IMR-90 (cell line): ENCODE measurements at regions not wholly inside any gene's neighbourhood (a gene's known extent, or its start where the extent isn't known, plus 50 kb on each side); places are given as distances from the start of the nearest gene placed in this dataset.

ENCODE experiments used
- ATAC-seq: fragments of 200-7000 bp; cut with Tn5 transposase; 2 replicates; pipeline ENCODE4 v1.9.1; 2020; ENCODE audit warnings: low read depth, mild to moderate bottlenecking, moderate library complexity
- BruUV-seq: library from RNA; stranded (reverse); fragments of 400-500 nt; replicated peaks from 2 replicates; lab custom pipeline; 2021; lab: Mats Ljungman, UMichigan
- CTCF ChIA-PET: fragments of 300-600 bp; formaldehyde crosslinking; extraction: SDS; loops from one replicate; lab custom pipeline; 2021; ENCODE audit warnings: antibody characterized with exemption; lab: Yijun Ruan, JAX
- POLR2A ChIA-PET: fragments of 300-600 bp; sonication (Branson Sonifier 250); formaldehyde crosslinking; loops from one replicate; lab custom pipeline; 2022; ENCODE audit warnings: antibody characterized with exemption; ENCODE audit not compliant: unreplicated experiment; lab: Charles Lee
- DNase-seq: peaks from one replicate; pipeline ENCODE4 v3.0.0; 2013
- H2AFZ ChIP-seq: replicated peaks from 2 replicates; pipeline ENCODE3; 2013; ENCODE audit warnings: low read length, mild to moderate bottlenecking; ENCODE audit not compliant: poor library complexity
- H2AK5ac ChIP-seq: 2 replicates; pipeline ENCODE4 v1.6.1; 2013; ENCODE audit warnings: low read depth, low read length, inconsistent platforms
- H2AK9ac ChIP-seq: replicated peaks from 2 replicates; pipeline ENCODE3; 2013; ENCODE audit warnings: mild to moderate bottlenecking, low read depth, low read length, moderate library complexity; ENCODE audit not compliant: poor library complexity
- H2BK120ac ChIP-seq: 2 replicates; pipeline ENCODE4 v1.6.1; 2013; ENCODE audit warnings: low read depth, low read length, inconsistent platforms
- H2BK15ac ChIP-seq: 3 replicates; pipeline ENCODE4 v1.6.1; 2013; ENCODE audit warnings: low read depth, low read length, inconsistent platforms
- H2BK20ac ChIP-seq: 2 replicates; pipeline ENCODE4 v1.6.1; 2013; ENCODE audit warnings: low read depth, mild to moderate bottlenecking, inconsistent platforms, low read length, moderate library complexity
- H2BK5ac ChIP-seq: 2 replicates; pipeline ENCODE4 v1.6.1; 2013; ENCODE audit warnings: mild to moderate bottlenecking, low read depth, low read length, inconsistent platforms; ENCODE audit not compliant: poor library complexity, severe bottlenecking
- H3K14ac ChIP-seq: replicated peaks from 2 replicates; pipeline ENCODE4 v1.6.1; 2013; ENCODE audit warnings: low read depth, low read length, inconsistent platforms
- H3K18ac ChIP-seq: 2 replicates; pipeline ENCODE4 v1.6.1; 2013; ENCODE audit warnings: low read depth, low read length, control low read depth
- H3K23ac ChIP-seq: 2 replicates; pipeline ENCODE4 v1.6.1; 2013; ENCODE audit warnings: low read depth, low read length, inconsistent platforms
- H3K27ac ChIP-seq: 2 replicates; pipeline ENCODE4 v1.5.1; 2013; ENCODE audit warnings: mild to moderate bottlenecking, control low read depth, low read length; ENCODE audit not compliant: insufficient read depth
- H3K27me3 ChIP-seq: 2 replicates; pipeline ENCODE4 v1.6.1; 2013; ENCODE audit warnings: low read length; ENCODE audit not compliant: control insufficient read depth, insufficient read depth
- H3K36me3 ChIP-seq: 2 replicates; pipeline ENCODE4 v1.6.1; 2013; ENCODE audit warnings: low read length, mixed read lengths; ENCODE audit not compliant: control insufficient read depth, insufficient read depth
- H3K4ac ChIP-seq: 2 replicates; pipeline ENCODE4 v1.6.1; 2013; ENCODE audit warnings: low read depth, low read length, inconsistent platforms
- H3K4me1 ChIP-seq: 2 replicates; pipeline ENCODE4 v1.6.1; 2013; ENCODE audit warnings: low read length, mixed read lengths; ENCODE audit not compliant: control insufficient read depth, insufficient read depth
- H3K4me2 ChIP-seq: 2 replicates; pipeline ENCODE4 v1.6.1; 2013; ENCODE audit warnings: low read depth, mild to moderate bottlenecking, control low read depth, low read length, moderate library complexity
- H3K4me3 ChIP-seq: 2 replicates; pipeline ENCODE4 v1.5.1; 2013; ENCODE audit warnings: low read depth, mild to moderate bottlenecking, control low read depth, low read length, moderate library complexity; ENCODE audit not compliant: insufficient read depth
- H3K56ac ChIP-seq: 2 replicates; pipeline ENCODE4 v1.6.1; 2013; ENCODE audit warnings: low read length, inconsistent platforms; ENCODE audit not compliant: insufficient read depth; ENCODE audit errors: extremely low read depth
- H3K79me1 ChIP-seq, 2 experiments: 2 replicates each; pipeline ENCODE4 v1.6.1; 2013; ENCODE audit warnings: low read length in 2 of 2, inconsistent platforms in 1 of 2, low read depth in 1 of 2
- H3K9ac ChIP-seq: 2 replicates; pipeline ENCODE4 v1.6.1; 2013; ENCODE audit warnings: low read depth, low read length, control low read depth
- H3K9me1 ChIP-seq: 2 replicates; pipeline ENCODE4 v1.6.1; 2013; ENCODE audit warnings: low read length, inconsistent platforms; ENCODE audit not compliant: insufficient read depth
- H3K9me3 ChIP-seq: 2 replicates; pipeline ENCODE4 v1.6.1; 2013; ENCODE audit warnings: low read length; ENCODE audit not compliant: control insufficient read depth, insufficient read depth
- H4K20me1 ChIP-seq: 2 replicates; pipeline ENCODE4 v1.6.1; 2013; ENCODE audit warnings: low read length, inconsistent platforms; ENCODE audit not compliant: insufficient read depth
- H4K5ac ChIP-seq: 2 replicates; pipeline ENCODE4 v1.6.1; 2013; ENCODE audit warnings: mild to moderate bottlenecking, low read depth, low read length, control low read depth
- H4K8ac ChIP-seq, 2 experiments: 2 replicates each; pipeline ENCODE4 v1.6.1; 2013; ENCODE audit warnings: low read depth in 2 of 2, low read length in 2 of 2, control low read depth in 1 of 2, inconsistent platforms in 1 of 2
- H4K91ac ChIP-seq: 2 replicates; pipeline ENCODE4 v1.6.1; 2013; ENCODE audit warnings: low read depth, low read length, inconsistent platforms; ENCODE audit not compliant: insufficient read depth
- CHD1 ChIP-seq: IDR thresholded peaks from 2 replicates; pipeline ENCODE4 v1.6.1; 2012; ENCODE audit warnings: low read depth, low read length, improper control_type of control experiment
- MAFK ChIP-seq: IDR thresholded peaks from 2 replicates; pipeline ENCODE4 v1.6.1; 2012; ENCODE audit warnings: low read depth, low read length, improper control_type of control experiment
- MXI1 ChIP-seq: IDR thresholded peaks from 2 replicates; pipeline ENCODE4 v1.6.1; 2012; ENCODE audit warnings: low read depth, mild to moderate bottlenecking, low read length, moderate library complexity, borderline replicate concordance
- POLR2A ChIP-seq: IDR thresholded peaks from 2 replicates; pipeline ENCODE4 v1.6.1; 2012; ENCODE audit warnings: mild to moderate bottlenecking, low read depth, low read length
- RCOR1 ChIP-seq: IDR thresholded peaks from 2 replicates; pipeline ENCODE4 v1.6.1; 2012; ENCODE audit warnings: mild to moderate bottlenecking, low read length, improper control_type of control experiment; ENCODE audit not compliant: insufficient replicate concordance
- WGBS, 2 experiments: methylation state at CpG; one replicate each; pipeline versions ENCODE4 v1.1.5 to v1.1.7; 2013; ENCODE audit warnings: missing lambda C conversion rate in 2 of 2; ENCODE audit not compliant: insufficient read length in 1 of 2; ENCODE audit errors: extremely low coverage in 2 of 2; 5-methylcytosine and 5-hydroxymethylcytosine counted together
- dilution Hi-C: fragments of 300-500 bp; cut with HindIII; formaldehyde crosslinking; loops from one replicate; pipeline ENCODE4 v1.14.3; 2018; ENCODE audit warnings: low sequenced_read_pairs; ENCODE audit not compliant: unreplicated experiment
- in situ Hi-C: fragments of 300-500 bp; cut with MboI; formaldehyde crosslinking; loops from 3 replicates; pipeline ENCODE4 v1.14.3; 2019; ENCODE audit warnings: low sequenced_read_pairs, inconsistent platforms, mixed read lengths
- intact Hi-C: fragments of 100-400 bp; cut with micrococcal nuclease; formaldehyde crosslinking; loops from 2 replicates; pipeline ENCODE4 v1.10.0; 2022

DNA sequence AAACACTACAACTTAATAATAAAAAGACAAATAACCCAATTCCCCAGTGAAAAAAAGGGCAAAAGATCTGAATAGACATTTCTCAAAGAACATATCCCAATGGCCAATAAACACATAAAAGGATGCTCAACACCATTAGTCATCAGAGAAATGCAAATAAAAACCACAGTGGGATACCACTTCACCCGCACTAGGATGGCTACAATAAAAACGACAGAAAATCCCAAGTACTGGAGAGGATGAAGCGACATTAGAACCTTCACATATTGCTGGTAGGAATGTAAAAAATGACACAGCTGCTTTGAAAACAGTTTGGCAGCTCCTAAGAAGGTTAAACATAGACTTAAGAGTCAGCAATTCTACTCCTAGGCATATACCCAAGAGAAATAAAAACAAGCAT, 140.6 kb upstream of the ARX start:
- no peaks in the 10 kb centered on the region for H3K4me1 ChIP-seq
- TF ChIP-seq MAFK (no peak), MXI1 (no peak), CHD1 (no peak), POLR2A (no peak), RCOR1 (no peak)
- no peaks in the 10 kb centered on the region for H3K36me3 ChIP-seq
- no peak overlapping the region for H2BK15ac ChIP-seq
- H3K27ac ChIP-seq = no peak overlapping the region
- no peaks in the 10 kb centered on the region for H4K20me1 ChIP-seq
- H3K4me2 ChIP-seq = no peak overlapping the region
- no CpG with 5 or more reads among the region's 3 CpGs for WGBS, 2 experiments
- ATAC-seq = no peak
- no peaks in the 10 kb centered on the region for H3K27me3 ChIP-seq
- DNase-seq = no peak
- no peak overlapping the region for H3K14ac ChIP-seq
- no peak overlapping the region for H3K23ac ChIP-seq
- no peak overlapping the region for H2BK5ac ChIP-seq
- H3K9me1 ChIP-seq = no peaks in the 10 kb centered on the region
- H2AFZ ChIP-seq = no peak overlapping the region
- no TSS peak for BruUV-seq
- H2BK20ac ChIP-seq = no peak overlapping the region
- no peak overlapping the region for H2BK120ac ChIP-seq
- no peak overlapping the region for H4K8ac ChIP-seq
- no peaks in the 10 kb centered on the region for H3K79me1 ChIP-seq
- dilution Hi-C loops (no loop called here), in situ Hi-C loops (no loop called here), intact Hi-C loops (no loop called here)
- no peak overlapping the region for H3K9ac ChIP-seq
- no peak overlapping the region for H2AK5ac ChIP-seq
- H4K91ac ChIP-seq = no peak overlapping the region
- no peak overlapping the region for H2AK9ac ChIP-seq
- H4K5ac ChIP-seq = no peak overlapping the region
- no peak overlapping the region for H3K56ac ChIP-seq
- CTCF ChIA-PET = no interaction called here
- H3K18ac ChIP-seq = no peak overlapping the region
- POLR2A ChIA-PET = no interaction called here
- H3K4me3 ChIP-seq = no peak overlapping the region
- H3K9me3 ChIP-seq = no peaks in the 10 kb centered on the region
- no peak overlapping the region for H3K4ac ChIP-seq
